Activated CD4-positive, alpha-beta memory T cell treated with anti-CD3 and anti-CD28 coated beads for 36 hours (primary cell): ENCODE measurements at regions not wholly inside any gene's neighbourhood (a gene's known extent, or its start where the extent isn't known, plus 50 kb on each side); places are given as distances from the start of the nearest gene placed in this dataset.
A peak's percentile ranks its signal among the peaks of the same experiment; 100 is the strongest.

Experiments used
- CTCF ChIA-PET: fragments of 350-600 bp; sonication (Branson Sonifier 250); formaldehyde crosslinking; loops from one replicate; lab custom pipeline; 2021; ENCODE audit warnings: antibody characterized with exemption, inconsistent platforms; lab: Charles Lee
- POLR2A ChIA-PET: fragments of 350-600 bp; sonication (Branson Sonifier 250); formaldehyde crosslinking; loops from one replicate; lab custom pipeline; 2021; ENCODE audit warnings: antibody characterized with exemption; lab: Charles Lee
- DNase-seq: peaks from one replicate; pipeline ENCODE4 v3.0.0-alpha.2; 2020
- H3K27ac Mint-ChIP-seq: one replicate; pipeline ENCODE4 v1.8.0; 2021; ENCODE audit warnings: mixed read lengths
- H3K27me3 Mint-ChIP-seq: one replicate; pipeline ENCODE4 v1.8.0; 2021; ENCODE audit warnings: mixed read lengths
- H3K36me3 Mint-ChIP-seq: one replicate; pipeline ENCODE4 v1.8.0; 2021; ENCODE audit warnings: mixed read lengths
- H3K4me1 Mint-ChIP-seq: one replicate; pipeline ENCODE4 v1.8.0; 2021; ENCODE audit warnings: low read depth, mixed read lengths
- H3K4me3 Mint-ChIP-seq: one replicate; pipeline ENCODE4 v1.8.0; 2021; ENCODE audit warnings: mild to moderate bottlenecking, mixed read lengths
- H3K9me3 Mint-ChIP-seq: one replicate; pipeline ENCODE4 v1.8.0; 2021; ENCODE audit warnings: mixed read lengths
- intact Hi-C: fragments of 100-400 bp; cut with micrococcal nuclease; formaldehyde crosslinking; loops from one replicate; pipeline ENCODE4 v1.15.1; 2023

DNA sequence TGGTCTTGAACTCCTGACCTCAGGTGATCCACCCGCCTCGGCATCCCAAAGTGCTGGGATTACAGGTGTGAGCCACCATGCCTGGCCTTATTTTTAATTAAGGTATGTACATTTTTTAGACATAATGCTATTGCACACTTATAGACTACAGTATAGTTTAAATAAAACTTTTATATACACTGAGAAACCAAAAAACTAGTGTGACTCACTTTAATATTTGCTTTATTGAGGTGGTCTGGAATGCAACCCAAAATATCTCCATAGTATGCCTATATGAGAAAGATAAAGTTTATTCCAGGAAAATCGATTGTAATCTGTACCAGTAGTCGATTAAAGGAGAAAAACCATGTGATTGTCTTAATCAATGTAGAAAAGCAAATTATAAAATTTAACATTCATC is 85.5 kb upstream of the ERRFI1 start:
- ChIA-PET CTCF (no interaction called here), POLR2A (no interaction called here)
- intact Hi-C loops: no loop called here
- Mint-ChIP-seq H3K27me3 (no peaks in the 10 kb centered on the region), H3K27ac (no peak overlapping the region), H3K4me3 (no peak overlapping the region), H3K4me1 (peaks cover 15% of the 10 kb centered on the region), H3K9me3 (no peaks in the 10 kb centered on the region), H3K36me3 (no peaks in the 10 kb centered on the region)
- DNase-seq: no peak

DNA sequence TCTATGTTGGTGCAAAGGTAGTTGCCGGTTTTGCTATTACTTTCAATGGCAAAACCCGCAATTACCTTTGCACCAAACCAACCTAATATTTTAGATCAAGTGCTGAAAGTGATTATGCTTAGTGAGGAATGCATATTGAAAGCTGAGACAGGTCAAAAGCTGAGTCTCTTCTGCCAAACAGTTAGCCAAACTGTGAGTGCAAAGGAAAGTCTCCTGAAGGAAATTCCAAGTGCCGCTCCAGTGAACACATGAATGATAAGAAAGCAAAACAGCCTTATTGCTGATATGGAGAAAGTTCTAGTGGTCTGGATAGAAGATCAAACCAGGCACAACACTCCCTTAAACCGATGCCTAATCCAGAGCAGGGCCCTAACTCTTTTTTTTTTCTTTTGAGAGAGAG is 83.1 kb upstream of the ERRFI1 start:
- H3K4me1 Mint-ChIP-seq: peaks cover 16% of the 10 kb centered on the region
- POLR2A ChIA-PET: no interaction called here
- intact Hi-C loops: no loop called here
- H3K4me3 Mint-ChIP-seq: no peak overlapping the region
- H3K27me3 Mint-ChIP-seq: no peaks in the 10 kb centered on the region
- no peak overlapping the region for H3K27ac Mint-ChIP-seq
- no peaks in the 10 kb centered on the region for H3K36me3 Mint-ChIP-seq
- CTCF ChIA-PET: no interaction called here
- no peak for DNase-seq
- no peaks in the 10 kb centered on the region for H3K9me3 Mint-ChIP-seq

DNA sequence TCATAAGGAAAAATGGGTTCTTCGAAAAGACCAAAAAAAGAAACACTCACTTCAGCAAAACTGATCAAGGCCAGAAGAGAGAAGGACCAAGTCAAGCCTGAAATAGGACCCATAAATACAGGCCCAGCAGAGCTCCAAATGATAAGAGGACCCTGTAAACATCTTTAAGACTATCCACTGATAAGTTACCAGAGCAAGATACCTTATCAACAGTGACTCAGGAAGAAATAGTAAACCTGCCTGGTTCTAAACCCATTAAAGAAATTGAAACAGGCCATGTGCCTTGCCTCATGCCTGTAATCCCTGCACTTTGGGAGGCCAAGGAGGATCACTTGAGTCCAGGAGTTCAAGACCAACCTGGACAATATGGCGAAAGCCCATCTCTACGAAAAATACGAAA is 81.8 kb upstream of the ERRFI1 start:
- Mint-ChIP-seq H3K4me1 (peaks cover 3% of the 10 kb centered on the region), H3K27me3 (no peaks in the 10 kb centered on the region), H3K36me3 (no peaks in the 10 kb centered on the region), H3K27ac (no peak overlapping the region), H3K9me3 (no peaks in the 10 kb centered on the region), H3K4me3 (no peak overlapping the region)
- POLR2A ChIA-PET: no interaction called here
- CTCF ChIA-PET: no interaction called here
- intact Hi-C loops: no loop called here
- DNase-seq: no peak

DNA sequence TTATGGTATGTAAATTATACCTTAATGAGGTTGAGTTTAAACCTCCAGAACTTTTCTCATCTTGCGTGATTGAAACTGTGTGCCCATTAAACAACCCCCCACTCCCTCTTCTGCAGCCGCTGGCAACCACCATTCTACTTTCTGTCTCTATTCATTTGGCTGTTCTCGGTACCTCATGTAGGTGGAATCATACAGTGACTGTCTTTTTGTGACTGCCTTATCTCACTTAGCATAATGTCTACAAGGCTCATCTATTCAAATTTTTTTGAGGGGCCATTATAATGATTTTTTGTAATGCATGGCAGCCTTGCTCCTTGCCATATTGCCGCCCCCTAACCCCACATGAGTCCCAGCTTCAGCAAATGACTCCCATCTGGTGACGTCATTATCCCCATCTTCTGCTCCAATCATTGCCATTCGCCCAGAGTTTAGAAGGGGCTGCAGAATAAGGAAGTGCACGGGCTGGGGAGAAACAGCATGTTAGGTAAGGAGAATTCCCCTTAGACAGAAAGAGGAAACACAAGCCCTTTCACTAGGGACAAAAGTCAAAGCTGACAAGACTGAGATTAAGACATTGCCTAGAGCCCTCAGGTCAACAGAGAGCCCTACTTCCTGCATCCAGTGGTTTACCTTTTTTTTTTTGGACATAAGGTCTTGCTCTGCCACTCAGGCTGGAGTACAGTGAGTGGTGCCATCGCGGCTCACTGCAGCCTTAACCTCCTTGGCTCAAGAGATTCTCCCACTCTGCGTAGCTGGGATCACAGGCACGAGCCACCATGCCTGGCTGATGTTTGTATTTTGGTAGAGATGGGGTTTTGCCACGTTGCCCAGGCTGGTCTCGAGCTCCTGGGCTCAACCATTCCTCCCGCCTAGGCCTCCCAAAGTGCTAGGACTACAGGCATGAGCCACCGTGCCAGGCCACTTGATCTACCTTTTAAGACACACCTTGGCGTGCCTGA is 78.4 kb upstream of the ERRFI1 start:
- no peaks in the 10 kb centered on the region for H3K36me3 Mint-ChIP-seq
- CTCF ChIA-PET: no interaction called here
- H3K27ac Mint-ChIP-seq: no peak overlapping the region
- intact Hi-C loops: no loop called here
- peaks cover 4% of the 10 kb centered on the region for H3K27me3 Mint-ChIP-seq
- POLR2A ChIA-PET: no interaction called here
- H3K4me3 Mint-ChIP-seq: no peak overlapping the region
- peaks cover 2% of the 10 kb centered on the region for H3K4me1 Mint-ChIP-seq
- no peak for DNase-seq
- H3K9me3 Mint-ChIP-seq: no peaks in the 10 kb centered on the region

DNA sequence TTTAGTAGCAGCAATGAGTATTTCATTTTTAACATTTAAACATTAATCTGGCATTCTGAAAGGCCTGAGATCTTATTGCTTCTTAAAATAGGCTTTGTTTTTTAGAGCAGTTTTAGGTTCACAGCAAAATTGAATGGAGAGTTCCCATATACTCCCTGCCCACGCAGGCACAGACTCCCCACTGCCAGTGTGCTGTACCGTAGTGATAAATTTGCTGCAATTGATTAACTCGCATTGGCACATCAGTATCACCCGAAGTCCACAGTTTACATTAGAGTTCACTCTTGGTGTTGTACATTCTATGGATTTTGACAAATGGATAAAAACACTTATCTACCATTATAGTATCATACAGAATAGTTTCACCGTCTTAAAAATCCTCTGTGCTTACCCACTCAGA is 71.8 kb upstream of the ERRFI1 start:
- intact Hi-C loops: loop anchor here (1.0 to 10.0 kb wide), 8 partner anchors 51 to 299 kb away; partner anchors contain the start of genes ERRFI1 and TNFRSF9
- H3K27me3 Mint-ChIP-seq: peaks cover 10% of the 10 kb centered on the region
- ChIA-PET CTCF (interaction anchor here (0.9 to 1.4 kb wide), 2 partner anchors 67 to 217 kb away, joined by 3 to 5 read pairs; no protein-coding TSS in a partner anchor), POLR2A (interaction anchor here (0.6 kb wide), 1 partner anchor 35 kb away, joined by 3 read pairs; no protein-coding TSS in a partner anchor)
- H3K36me3 Mint-ChIP-seq: no peaks in the 10 kb centered on the region
- DNase-seq: no peak
- no peak overlapping the region for H3K27ac Mint-ChIP-seq
- no peak overlapping the region for H3K4me3 Mint-ChIP-seq
- H3K4me1 Mint-ChIP-seq: peaks cover 39% of the 10 kb centered on the region
- H3K9me3 Mint-ChIP-seq: no peaks in the 10 kb centered on the region

DNA sequence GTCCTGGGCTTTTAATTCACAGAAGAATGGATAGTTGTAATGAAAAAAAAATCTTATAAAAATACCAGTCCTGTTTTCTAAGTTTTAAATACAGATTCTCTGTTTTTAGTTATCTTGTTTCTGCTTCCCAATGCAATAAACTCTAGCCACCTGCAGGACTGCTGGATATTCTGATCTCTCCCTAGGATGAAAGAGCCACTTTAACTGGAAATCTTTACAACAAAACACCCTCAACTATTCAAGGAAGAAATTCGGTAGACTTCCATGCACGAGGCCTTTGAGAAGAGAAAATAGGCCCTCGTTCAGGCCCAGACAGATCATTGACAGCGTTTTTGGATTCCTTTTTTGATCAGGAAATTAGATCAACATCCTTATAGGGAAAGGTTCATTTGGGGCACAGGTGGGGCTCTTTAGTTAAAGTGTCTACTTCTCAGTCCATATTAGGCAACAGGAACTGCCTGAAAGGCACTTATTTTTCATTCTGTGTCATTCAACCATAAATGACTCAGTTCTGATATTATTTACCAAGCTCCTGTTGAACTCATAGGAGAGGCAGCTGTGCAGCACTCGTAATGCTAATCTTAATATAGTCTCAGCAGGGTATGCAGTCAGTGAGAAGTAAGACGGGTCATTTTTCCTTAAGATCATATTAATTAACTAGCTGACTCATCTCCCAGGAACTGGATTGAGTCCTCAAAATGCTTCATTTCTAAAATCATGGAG is 71.1 kb upstream of the ERRFI1 start:
- no peaks in the 10 kb centered on the region for H3K9me3 Mint-ChIP-seq
- intact Hi-C loops: loop anchor here (1.0 to 10.0 kb wide), 8 partner anchors 50 to 300 kb away; partner anchors contain the start of genes ERRFI1 and TNFRSF9
- H3K27me3 Mint-ChIP-seq: peaks cover 10% of the 10 kb centered on the region
- CTCF ChIA-PET: interaction anchor here (0.7 to 1.4 kb wide), 3 partner anchors 67 to 655 kb away, joined by 3 to 5 read pairs (median 3); no protein-coding TSS in a partner anchor
- peak overlapping the region; percentile 90 for H3K27ac Mint-ChIP-seq
- H3K4me3 Mint-ChIP-seq: peak overlapping the region; percentile 41
- peaks cover 39% of the 10 kb centered on the region for H3K4me1 Mint-ChIP-seq
- POLR2A ChIA-PET: interaction anchor here (0.6 to 0.7 kb wide), 2 partner anchors 36 to 85 kb away, joined by 3 read pairs; no protein-coding TSS in a partner anchor
- peak; percentile 46 for DNase-seq
- no peaks in the 10 kb centered on the region for H3K36me3 Mint-ChIP-seq

DNA sequence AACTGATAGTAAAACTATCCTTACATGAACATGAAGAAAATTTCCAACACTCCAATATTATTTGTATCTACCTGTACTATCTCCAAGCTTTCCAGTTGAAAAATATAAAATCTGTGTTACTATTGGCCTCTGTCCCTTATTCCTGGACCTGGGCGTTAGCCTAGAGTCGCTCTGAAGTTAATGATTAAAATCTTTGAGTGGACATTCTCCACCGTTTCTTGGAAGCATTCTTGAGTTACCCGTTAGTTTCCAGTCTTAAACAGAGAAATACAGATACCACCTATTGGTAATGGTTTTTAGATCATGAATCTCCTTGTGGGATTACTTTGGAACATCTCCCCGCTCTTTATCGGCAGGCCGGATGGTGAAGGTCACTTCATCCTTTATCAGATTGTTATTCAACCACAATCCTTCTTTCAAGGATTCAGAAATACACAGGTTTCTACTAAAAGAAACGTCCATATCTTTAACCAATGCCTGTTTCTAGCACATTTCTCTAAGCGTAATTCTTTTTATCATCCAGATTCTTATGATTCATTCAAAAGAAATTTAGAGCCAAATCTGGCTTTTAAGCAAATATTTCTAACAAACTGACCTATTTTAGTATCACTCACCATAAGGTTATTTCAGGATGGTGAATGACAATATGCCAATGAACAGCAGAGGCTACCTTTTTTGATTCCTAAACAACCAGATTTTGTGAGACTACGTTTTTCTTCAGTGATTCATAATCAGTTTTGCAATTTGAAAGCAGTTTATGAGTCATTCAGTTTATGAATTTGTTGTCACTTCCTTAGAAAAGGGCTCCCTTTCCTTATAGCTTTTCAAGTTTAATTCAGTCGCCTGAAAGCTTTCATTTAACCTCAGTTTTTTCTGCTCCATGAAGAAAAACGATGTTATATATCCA is 70.2 kb upstream of the ERRFI1 start:
- Mint-ChIP-seq H3K27me3 (peaks cover 8% of the 10 kb centered on the region), H3K36me3 (no peaks in the 10 kb centered on the region), H3K4me1 (peaks cover 39% of the 10 kb centered on the region), H3K9me3 (no peaks in the 10 kb centered on the region), H3K27ac (peak overlapping the region; percentile 90), H3K4me3 (no peak overlapping the region)
- ChIA-PET CTCF (interaction anchor here (0.7 kb wide), 1 partner anchor 656 kb away, joined by 3 read pairs; no protein-coding TSS in a partner anchor), POLR2A (interaction anchor here (0.7 kb wide), 1 partner anchor 86 kb away, joined by 3 read pairs; no protein-coding TSS in a partner anchor)
- DNase-seq: no peak
- intact Hi-C loops: loop anchor here (1.0 to 10.0 kb wide), 8 partner anchors 49 to 301 kb away; partner anchors contain the start of genes ERRFI1 and TNFRSF9

DNA sequence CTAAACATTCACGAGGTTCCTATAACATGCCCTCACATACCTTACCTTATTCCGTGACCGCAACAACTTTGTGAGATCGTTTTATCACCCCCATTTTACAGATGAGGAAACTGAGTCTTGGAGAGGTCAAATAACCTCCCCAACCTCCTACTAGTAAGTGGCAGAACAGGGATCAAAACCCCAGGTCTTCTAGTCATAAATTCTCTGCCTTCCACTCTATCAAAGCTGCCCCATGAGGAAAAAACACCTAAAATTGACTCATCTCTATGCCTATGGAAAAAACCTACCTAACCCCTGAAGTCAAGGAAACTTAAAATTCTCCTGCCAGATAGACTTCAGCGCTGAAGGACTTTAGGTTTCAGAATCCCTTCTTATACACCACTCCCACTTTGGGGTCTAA is 69.5 kb upstream of the ERRFI1 start:
- no peak overlapping the region for H3K27ac Mint-ChIP-seq
- H3K36me3 Mint-ChIP-seq: no peaks in the 10 kb centered on the region
- CTCF ChIA-PET: interaction anchor here (0.5 kb wide), 1 partner anchor 1351 kb away, joined by 3 read pairs; no protein-coding TSS in a partner anchor
- no peaks in the 10 kb centered on the region for H3K9me3 Mint-ChIP-seq
- peaks cover 8% of the 10 kb centered on the region for H3K27me3 Mint-ChIP-seq
- H3K4me3 Mint-ChIP-seq: no peak overlapping the region
- POLR2A ChIA-PET: no interaction called here
- H3K4me1 Mint-ChIP-seq: peaks cover 41% of the 10 kb centered on the region
- intact Hi-C loops: loop anchor here (5.0 to 10.0 kb wide), 5 partner anchors 48 to 302 kb away; partner anchors contain the start of genes ERRFI1 and TNFRSF9
- no peak for DNase-seq

DNA sequence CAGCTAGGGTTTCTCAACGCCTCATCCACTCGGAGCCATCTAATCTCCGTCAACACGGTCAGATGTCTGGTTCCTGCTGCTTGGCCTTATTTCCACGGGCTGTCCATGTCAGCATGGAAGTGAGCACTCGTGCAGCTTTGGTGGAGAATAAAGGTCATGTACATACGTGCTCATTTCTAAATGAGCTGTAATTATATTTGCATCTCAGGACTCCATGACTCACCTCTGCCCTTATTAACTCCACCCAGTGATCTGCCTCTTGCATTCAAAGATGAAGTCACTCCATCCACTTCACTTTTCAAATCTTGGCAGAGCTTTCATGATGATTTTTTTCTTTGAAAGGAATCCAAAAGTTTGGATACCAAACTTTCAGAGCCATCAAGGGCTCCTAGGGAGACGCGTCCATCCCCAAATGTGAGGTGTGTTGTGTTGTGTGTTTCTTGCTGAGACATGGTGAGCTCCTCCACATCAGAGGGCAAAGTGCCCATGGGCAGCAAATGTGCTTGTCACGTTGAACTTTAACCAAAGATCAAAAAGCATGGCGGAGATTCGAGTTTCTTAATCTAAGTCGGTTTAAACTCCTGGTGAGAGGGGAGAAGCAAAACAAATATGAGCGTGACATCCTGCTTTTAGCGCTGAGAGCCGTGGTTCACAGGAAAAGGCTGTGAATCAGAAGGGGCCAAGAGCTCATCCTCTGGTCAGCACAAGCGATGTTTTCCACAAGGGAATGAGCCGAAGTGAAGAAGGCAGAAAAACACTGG is 68.6 kb upstream of the ERRFI1 start:
- POLR2A ChIA-PET: no interaction called here
- intact Hi-C loops: loop anchor here (5.0 to 10.0 kb wide), 5 partner anchors 47 to 303 kb away; partner anchors contain the start of genes ERRFI1 and TNFRSF9
- Mint-ChIP-seq H3K36me3 (no peaks in the 10 kb centered on the region), H3K4me1 (peaks cover 48% of the 10 kb centered on the region), H3K27me3 (peaks cover 9% of the 10 kb centered on the region), H3K4me3 (no peak overlapping the region), H3K27ac (no peak overlapping the region), H3K9me3 (no peaks in the 10 kb centered on the region)
- DNase-seq: no peak
- CTCF ChIA-PET: interaction anchor here (1.1 kb wide), 1 partner anchor 64 kb away, joined by 3 read pairs; no protein-coding TSS in a partner anchor

DNA sequence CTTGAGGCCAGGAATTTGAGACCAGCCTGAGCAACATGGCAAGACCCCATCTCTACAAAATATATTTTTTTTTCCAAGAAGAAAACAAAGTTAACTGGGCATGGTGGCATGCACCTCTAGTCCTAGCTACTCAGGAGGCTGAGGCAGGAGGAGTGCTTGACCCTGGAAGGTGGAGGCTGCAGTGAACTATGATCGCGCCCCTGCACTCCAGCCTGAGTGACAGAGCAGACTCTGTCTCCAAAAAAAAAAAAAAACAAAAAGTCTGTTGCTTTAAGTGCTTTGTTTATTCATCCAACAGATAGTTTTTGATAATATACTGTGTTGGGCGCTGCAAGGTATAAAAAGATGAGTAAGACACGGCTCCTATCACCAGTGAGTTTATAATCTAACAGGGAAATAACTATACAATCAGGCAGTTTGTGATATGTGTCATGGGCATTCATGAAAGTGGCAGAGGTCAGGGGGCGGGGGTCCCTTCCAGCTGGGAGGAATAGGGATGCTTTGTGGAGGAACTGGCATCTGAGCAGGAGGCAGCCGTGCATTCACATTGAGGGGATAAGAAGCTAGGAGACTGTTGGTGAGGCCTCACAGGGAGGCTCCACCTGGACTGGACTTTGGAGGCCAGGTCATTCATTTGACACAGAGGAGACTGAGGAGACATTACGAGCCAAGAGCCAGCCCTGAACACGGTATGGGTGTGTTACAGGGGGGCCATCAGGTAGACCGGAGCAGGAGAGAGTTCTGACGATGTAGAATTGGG is 67.3 kb upstream of the ERRFI1 start:
- CTCF ChIA-PET: no interaction called here
- intact Hi-C loops: loop anchor here (10.0 kb wide), 1 partner anchor 149 kb away; the partner anchor contains the start of gene TNFRSF9
- POLR2A ChIA-PET: no interaction called here
- no peaks in the 10 kb centered on the region for H3K36me3 Mint-ChIP-seq
- no peak overlapping the region for H3K4me3 Mint-ChIP-seq
- peaks cover 55% of the 10 kb centered on the region for H3K4me1 Mint-ChIP-seq
- H3K9me3 Mint-ChIP-seq: no peaks in the 10 kb centered on the region
- peaks cover 9% of the 10 kb centered on the region for H3K27me3 Mint-ChIP-seq
- no peak for DNase-seq
- no peak overlapping the region for H3K27ac Mint-ChIP-seq
